Naive thymus-derived CD8-positive, alpha-beta T cell (primary cell): ENCODE measurements at regions not wholly inside any gene's neighbourhood (a gene's known extent, or its start where the extent isn't known, plus 50 kb on each side); places are given as distances from the start of the nearest gene placed in this dataset.
"Not testable (repeated sequence)": the region's sequence is repeated elsewhere in the genome, so short reads cannot be mapped to it uniquely, and the experiment has no call there.

Experiments
- ATAC-seq, 2 donors: fragments of 150-1000 bp; cut with Tn5 transposase in 1 of 2; sonication (Bioruptor Pico), chemical (Tn5 transposase) in 1 of 2; 1 replicate in 1 of 2; 2 replicates in 1 of 2; pipeline ENCODE4 v1.10.0; 2021; ENCODE audit warnings: mild to moderate bottlenecking in 2 of 2, moderate library complexity in 2 of 2
- POLR2A ChIA-PET: fragments of 350-600 bp; sonication (Branson Sonifier 250); formaldehyde crosslinking; loops from one replicate; lab custom pipeline; 2021; ENCODE audit warnings: antibody characterized with exemption; lab: Charles Lee
- DNase-seq, 10 donors: peaks; one replicate each; pipeline versions ENCODE4 v3.0.0 to v3.0.0-alpha.2; 2020 to 2022
- H3K27ac Mint-ChIP-seq, 10 donors: one replicate each; pipeline ENCODE4 v1.8.0; 2020 to 2022; ENCODE audit warnings: mild to moderate bottlenecking in 10 of 10, mixed read lengths in 10 of 10, moderate library complexity in 4 of 10, inconsistent platforms in 1 of 10
- H3K27me3 Mint-ChIP-seq, 5 donors: one replicate each; pipeline ENCODE4 v1.8.0; 2021 to 2022; ENCODE audit warnings: mixed read lengths in 5 of 5
- H3K36me3 Mint-ChIP-seq, 3 donors: one replicate each; pipeline ENCODE4 v1.8.0; 2020 to 2022; ENCODE audit warnings: mixed read lengths in 3 of 3, mild to moderate bottlenecking in 2 of 3, inconsistent platforms in 1 of 3
- H3K4me1 Mint-ChIP-seq, 4 donors: one replicate each; pipeline ENCODE4 v1.8.0; 2021 to 2022; ENCODE audit warnings: mixed read lengths in 4 of 4
- H3K4me3 Mint-ChIP-seq, 10 donors: one replicate each; pipeline ENCODE4 v1.8.0; 2020 to 2022; ENCODE audit warnings: mild to moderate bottlenecking in 10 of 10, mixed read lengths in 10 of 10, moderate library complexity in 6 of 10, inconsistent platforms in 1 of 10
- H3K9me3 Mint-ChIP-seq, 9 donors: one replicate each; pipeline ENCODE4 v1.8.0; 2020 to 2022; ENCODE audit warnings: mixed read lengths in 9 of 9, mild to moderate bottlenecking in 3 of 9, inconsistent platforms in 1 of 9, moderate library complexity in 1 of 9

DNA sequence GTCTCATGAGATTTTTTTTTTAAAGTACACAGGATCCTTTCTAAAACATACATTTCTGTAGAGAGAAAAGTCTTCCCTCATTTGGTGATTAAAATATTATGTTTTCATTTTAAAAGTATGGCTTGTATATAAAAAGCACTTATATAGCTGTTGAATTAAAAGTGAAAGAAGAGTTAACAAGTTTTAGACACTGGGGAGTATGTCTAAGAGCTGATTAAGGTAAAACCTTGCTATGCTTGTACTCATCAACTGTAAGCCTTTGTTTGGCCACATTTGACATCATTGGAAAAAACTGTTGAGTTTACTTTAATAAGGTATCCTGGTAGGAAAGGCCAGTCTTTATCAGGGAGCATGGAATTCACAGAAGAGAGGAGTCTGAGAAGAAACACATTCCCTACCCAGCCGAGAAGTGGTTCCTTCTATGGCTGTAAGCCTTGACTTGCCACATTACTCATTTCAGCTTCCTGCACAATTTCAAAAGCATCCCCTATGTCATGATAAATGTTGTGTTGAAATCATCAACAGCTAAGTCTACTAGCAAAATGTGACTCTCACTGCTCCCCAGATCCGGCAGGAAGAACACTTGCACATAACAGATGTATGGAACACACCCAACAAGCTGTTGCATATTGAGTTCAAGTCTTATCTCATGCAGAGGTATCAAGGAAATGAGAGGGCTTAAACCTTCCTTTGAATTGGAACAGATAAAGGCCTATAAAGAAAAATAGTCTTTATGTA, 171.8 kb upstream of the CDK1 start:
- H3K27ac Mint-ChIP-seq: no peak overlapping the region
- H3K4me1 Mint-ChIP-seq: no peaks in the 10 kb centered on the region
- no peaks in the 10 kb centered on the region for H3K36me3 Mint-ChIP-seq
- ATAC-seq (no peak), DNase-seq (no peak)
- H3K27me3 Mint-ChIP-seq: no peaks in the 10 kb centered on the region
- POLR2A ChIA-PET: no interaction called here
- H3K9me3 Mint-ChIP-seq: no peaks in the 10 kb centered on the region
- no peak overlapping the region for H3K4me3 Mint-ChIP-seq

GRCh38 chr10:60605476-60605875, 172.8 kb upstream of the CDK1 start:
- H3K4me1 Mint-ChIP-seq: no peaks in the 10 kb centered on the region
- no peak for DNase-seq
- H3K9me3 Mint-ChIP-seq: no peaks in the 10 kb centered on the region
- no peak for ATAC-seq
- no peak overlapping the region for H3K27ac Mint-ChIP-seq
- no peak overlapping the region for H3K4me3 Mint-ChIP-seq
- H3K36me3 Mint-ChIP-seq: no peaks in the 10 kb centered on the region
- H3K27me3 Mint-ChIP-seq: no peaks in the 10 kb centered on the region
- POLR2A ChIA-PET: no interaction called here

- no peak for ATAC-seq
- POLR2A ChIA-PET: no interaction called here
- DNase-seq: no peak
- H3K36me3 Mint-ChIP-seq: no peaks in the 10 kb centered on the region
- H3K9me3 Mint-ChIP-seq: no peaks in the 10 kb centered on the region
- no peaks in the 10 kb centered on the region for H3K27me3 Mint-ChIP-seq
- H3K4me3 Mint-ChIP-seq: no peak overlapping the region
- no peak overlapping the region for H3K27ac Mint-ChIP-seq
- no peaks in the 10 kb centered on the region for H3K4me1 Mint-ChIP-seq
These were observed 173.9 kb upstream of the CDK1 start for GRCh38 chr10:60604342-60604741.

- POLR2A ChIA-PET: no interaction called here
- ATAC-seq (no peak), DNase-seq (no peak)
- Mint-ChIP-seq H3K9me3 (no peaks in the 10 kb centered on the region), H3K4me1 (peaks cover 0 to 2% (median 0%) of the 10 kb centered on the region in 4 donors), H3K27me3 (no peaks in the 10 kb centered on the region), H3K4me3 (no peak overlapping the region), H3K27ac (no peak overlapping the region), H3K36me3 (peaks cover 0 to 9% (median 4%) of the 10 kb centered on the region in 3 donors)
These were observed 180.8 kb upstream of the CDK1 start for GRCh38 chr10:60597513-60597912.

DNA sequence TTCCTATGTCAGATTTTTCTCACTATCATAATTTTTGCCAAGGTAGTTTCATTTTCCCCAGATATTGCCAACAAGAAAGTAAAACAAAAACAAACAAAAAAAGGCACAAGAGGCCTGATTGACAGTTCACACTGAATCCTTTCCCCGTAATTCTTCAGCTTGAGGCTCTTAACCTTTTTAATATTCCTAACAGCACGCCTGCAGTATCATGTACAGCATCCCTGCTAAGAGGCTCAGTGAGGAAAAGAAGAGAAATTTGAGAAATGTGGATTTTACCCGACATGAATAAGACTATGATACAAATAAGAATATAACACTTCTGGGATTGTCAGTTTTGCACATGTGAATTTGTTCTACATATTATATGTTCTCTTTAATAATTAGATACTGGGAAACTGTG, 182.4 kb upstream of the CDK1 start:
- H3K36me3 Mint-ChIP-seq: peaks cover 0 to 16% (median 4%) of the 10 kb centered on the region in 3 donors
- H3K4me3 Mint-ChIP-seq: no peak overlapping the region
- H3K27ac Mint-ChIP-seq: peak overlapping the region in 1 of 10 donors; percentile 36
- peaks cover 0 to 2% (median 0%) of the 10 kb centered on the region in 4 donors for H3K4me1 Mint-ChIP-seq
- no peaks in the 10 kb centered on the region for H3K9me3 Mint-ChIP-seq
- ATAC-seq: no peak
- POLR2A ChIA-PET: no interaction called here
- DNase-seq: no peak
- no peaks in the 10 kb centered on the region for H3K27me3 Mint-ChIP-seq

- ATAC-seq: no peak
- Mint-ChIP-seq H3K4me3 (no peak overlapping the region), H3K9me3 (no peaks in the 10 kb centered on the region), H3K4me1 (peaks cover 0 to 2% (median 0%) of the 10 kb centered on the region in 4 donors), H3K36me3 (peaks cover 0 to 16% (median 4%) of the 10 kb centered on the region in 3 donors), H3K27me3 (no peaks in the 10 kb centered on the region), H3K27ac (no peak overlapping the region)
- no peak for DNase-seq
- POLR2A ChIA-PET: no interaction called here
These were observed 183.7 kb upstream of the CDK1 start for GRCh38 chr10:60594476-60595051.

DNA sequence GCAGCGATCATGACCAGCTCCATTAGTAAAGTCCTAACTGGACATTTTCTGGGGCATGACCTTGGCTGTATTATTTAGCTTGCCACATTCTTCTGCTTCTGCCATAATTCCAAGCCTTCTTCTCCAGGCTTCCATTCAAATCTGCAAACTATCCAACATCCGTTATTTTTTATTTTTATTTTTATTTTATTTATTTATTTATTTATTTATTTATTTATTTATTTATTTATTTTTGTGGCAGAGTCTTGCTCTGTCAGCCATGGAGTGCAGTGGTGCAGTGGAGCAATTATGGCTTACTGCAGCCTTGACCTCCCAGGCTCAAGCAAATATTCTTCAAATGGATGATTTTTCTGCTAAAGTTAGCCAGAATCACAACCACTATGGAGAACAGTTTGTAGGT, 187.2 kb upstream of the CDK1 start:
- Mint-ChIP-seq H3K27ac (no peak overlapping the region), H3K36me3 (peaks cover 0 to 20% (median 7%) of the 10 kb centered on the region in 3 donors), H3K4me1 (peaks cover 0 to 3% (median 0%) of the 10 kb centered on the region in 4 donors), H3K27me3 (no peaks in the 10 kb centered on the region), H3K9me3 (no peaks in the 10 kb centered on the region), H3K4me3 (no peak overlapping the region)
- POLR2A ChIA-PET: no interaction called here
- no peak for ATAC-seq
- DNase-seq: no peak

GRCh38 chr10:60589376-60589775, 188.9 kb upstream of the CDK1 start:
- H3K4me3 Mint-ChIP-seq: no peak overlapping the region
- POLR2A ChIA-PET: no interaction called here
- H3K27ac Mint-ChIP-seq: no peak overlapping the region
- ATAC-seq (no peak), DNase-seq (no peak)
- H3K27me3 Mint-ChIP-seq: peaks cover 0 to 2% (median 0%) of the 10 kb centered on the region in 5 donors
- peaks cover 0 to 5% (median 0%) of the 10 kb centered on the region in 9 donors for H3K9me3 Mint-ChIP-seq
- peaks cover 0 to 3% (median 0%) of the 10 kb centered on the region in 4 donors for H3K4me1 Mint-ChIP-seq
- peaks cover 0 to 24% (median 9%) of the 10 kb centered on the region in 3 donors for H3K36me3 Mint-ChIP-seq

GRCh38 chr10:60581782-60582181, 192.1 kb upstream of the ANK3 start:
- H3K27me3 Mint-ChIP-seq, H3K27ac Mint-ChIP-seq, H3K4me3 Mint-ChIP-seq, ATAC-seq, DNase-seq, H3K4me1 Mint-ChIP-seq, POLR2A ChIA-PET: not testable (repeated sequence)
- Mint-ChIP-seq H3K36me3 (peaks cover 12 to 30% (median 18%) of the 10 kb centered on the region in 3 donors), H3K9me3 (peaks cover 0 to 20% (median 0%) of the 10 kb centered on the region in 9 donors)

GRCh38 chr10:60578217-60578616, 188.5 kb upstream of the ANK3 start:
- ATAC-seq (no peak), DNase-seq (no peak)
- Mint-ChIP-seq H3K4me1 (peaks cover 3 to 11% (median 8%) of the 10 kb centered on the region in 4 donors), H3K36me3 (peaks cover 7 to 27% (median 11%) of the 10 kb centered on the region in 3 donors), H3K9me3 (peaks cover 0 to 20% (median 0%) of the 10 kb centered on the region in 9 donors), H3K27me3 (peaks cover 0 to 7% (median 1%) of the 10 kb centered on the region in 5 donors), H3K4me3 (no peak overlapping the region), H3K27ac (no peak overlapping the region)
- POLR2A ChIA-PET: no interaction called here

GRCh38 chr10:60576130-60577069, 186.7 kb upstream of the ANK3 start:
- ATAC-seq (no peak), DNase-seq (no peak)
- POLR2A ChIA-PET: no interaction called here
- Mint-ChIP-seq H3K27ac (peak overlapping the region in 1 of 10 donors; percentile 17), H3K4me3 (no peak overlapping the region), H3K36me3 (peaks cover 0 to 14% (median 0%) of the 10 kb centered on the region in 3 donors), H3K27me3 (peaks cover 2 to 14% (median 8%) of the 10 kb centered on the region in 5 donors), H3K9me3 (peaks cover 0 to 12% (median 0%) of the 10 kb centered on the region in 9 donors), H3K4me1 (peaks cover 8 to 22% (median 20%) of the 10 kb centered on the region in 4 donors)

- peaks cover 6 to 15% (median 9%) of the 10 kb centered on the region in 5 donors for H3K27me3 Mint-ChIP-seq
- DNase-seq (no peak), ATAC-seq (no peak)
- no peak overlapping the region for H3K4me3 Mint-ChIP-seq
- H3K27ac Mint-ChIP-seq: no peak overlapping the region
- H3K9me3 Mint-ChIP-seq: peaks cover 0 to 12% (median 0%) of the 10 kb centered on the region in 9 donors
- peaks cover 11 to 22% (median 20%) of the 10 kb centered on the region in 4 donors for H3K4me1 Mint-ChIP-seq
- POLR2A ChIA-PET: no interaction called here
- H3K36me3 Mint-ChIP-seq: peaks cover 0 to 14% (median under 1%) of the 10 kb centered on the region in 3 donors
These were observed 185.4 kb upstream of the ANK3 start for GRCh38 chr10:60575105-60575504.
